H1 (cell line): ENCODE measurements at regions not wholly inside any gene's neighbourhood (a gene's known extent, or its start where the extent isn't known, plus 50 kb on each side); places are given as distances from the start of the nearest gene placed in this dataset.

Experiments used
- CTCF ChIA-PET: fragments of 300-600 bp; sonication (Branson Sonifier 250); formaldehyde crosslinking; loops from one replicate; lab custom pipeline; 2021; ENCODE audit not compliant: partially characterized antibody; lab: Charles Lee
- POLR2A ChIA-PET: fragments of 300-600 bp; sonication (Branson Sonifier 250); formaldehyde crosslinking; loops from one replicate; lab custom pipeline; 2021; ENCODE audit warnings: inconsistent platforms; ENCODE audit not compliant: partially characterized antibody; lab: Charles Lee
- DNase-seq, 2 experiments: peaks; one replicate each; pipeline versions ENCODE4 v3.0.0 to v3.0.0-alpha.2; 2010 to 2022; ENCODE audit warnings: low spot score in 2 of 2, low read depth in 1 of 2, mixed read lengths in 1 of 2
- FAIRE-seq: peaks from 2 replicates; lab custom pipeline; 2011; peaks lifted over from hg19 to GRCh38; lab: Jason Lieb, UNC
- H2AFZ ChIP-seq: 2 replicates; pipeline ENCODE4 v1.8.1; 2012; ENCODE audit warnings: low read length, inconsistent platforms
- H2AK5ac ChIP-seq: 2 replicates; pipeline ENCODE4 v1.6.1; 2013; ENCODE audit warnings: low read depth, low read length
- H2BK120ac ChIP-seq: replicated peaks from 2 replicates; pipeline ENCODE3; 2013; ENCODE audit warnings: low read depth, low read length, inconsistent platforms
- H2BK12ac ChIP-seq: 2 replicates; pipeline ENCODE4 v1.6.1; 2013; ENCODE audit warnings: low read depth, low read length
- H2BK15ac ChIP-seq: 2 replicates; pipeline ENCODE4 v1.6.1; 2013; ENCODE audit warnings: low read length
- H2BK20ac ChIP-seq: 2 replicates; pipeline ENCODE4 v1.6.1; 2013; ENCODE audit warnings: low read length
- H2BK5ac ChIP-seq: 2 replicates; pipeline ENCODE4 v1.6.1; 2013; ENCODE audit warnings: low read depth, low read length
- H3K14ac ChIP-seq: 2 replicates; pipeline ENCODE4 v1.6.1; 2013; ENCODE audit warnings: inconsistent platforms; ENCODE audit not compliant: insufficient read length
- H3K18ac ChIP-seq: 2 replicates; pipeline ENCODE4 v1.6.1; 2013; ENCODE audit warnings: low read length; ENCODE audit errors: extremely low read depth
- H3K23ac ChIP-seq: 2 replicates; pipeline ENCODE4 v1.6.1; 2013; ENCODE audit warnings: inconsistent platforms; ENCODE audit not compliant: insufficient read length
- H3K23me2 ChIP-seq: 2 replicates; pipeline ENCODE4 v1.6.1; 2013; ENCODE audit warnings: low read depth, low read length
- H3K27ac ChIP-seq: 2 replicates; pipeline ENCODE4 v1.6.1; 2011; ENCODE audit warnings: low read depth, low read length, inconsistent platforms
- H3K27me3 ChIP-seq, 4 experiments: replicated peaks in 1 of 4; 1 replicate in 1 of 4; 2 replicates in 3 of 4; pipeline versions ENCODE4 v1.6.1 to v1.8.1; 2011 to 2013; ENCODE audit warnings: low read length in 3 of 4, mild to moderate bottlenecking in 3 of 4, inconsistent platforms in 2 of 4, mixed read lengths in 2 of 4, moderate library complexity in 1 of 4; ENCODE audit not compliant: control insufficient read depth in 3 of 4, insufficient read depth in 3 of 4; ENCODE audit errors: extremely low read depth in 1 of 4
- H3K36me3 ChIP-seq, 4 experiments: 2 replicates each; pipeline versions ENCODE4 v1.6.1 to v1.8.1; 2011 to 2013; ENCODE audit warnings: mild to moderate bottlenecking in 4 of 4, low read length in 3 of 4, moderate library complexity in 2 of 4, control low read depth in 1 of 4, inconsistent platforms in 1 of 4; ENCODE audit not compliant: insufficient read depth in 4 of 4, control insufficient read depth in 2 of 4
- H3K4ac ChIP-seq: replicated peaks from 2 replicates; pipeline ENCODE3; 2013; ENCODE audit warnings: low read length, low read depth, mixed read lengths, inconsistent platforms; ENCODE audit not compliant: insufficient read length
- H3K4me1 ChIP-seq, 4 experiments: replicated peaks in 1 of 4; 1 replicate in 1 of 4; 2 replicates in 3 of 4; pipeline versions ENCODE4 v1.6.1 to v1.8.1; 2011 to 2013; ENCODE audit warnings: low read length in 3 of 4, inconsistent platforms in 2 of 4, mixed read lengths in 1 of 4; ENCODE audit not compliant: insufficient read depth in 4 of 4, control insufficient read depth in 3 of 4
- H3K4me2 ChIP-seq, 2 experiments: 2 replicates each; pipeline versions ENCODE4 v1.6.1 to v1.8.1; 2011 to 2013; ENCODE audit warnings: low read depth in 2 of 2, low read length in 2 of 2, control low read depth in 1 of 2, inconsistent platforms in 1 of 2, mild to moderate bottlenecking in 1 of 2; ENCODE audit not compliant: insufficient read depth in 1 of 2
- H3K4me3 ChIP-seq, 4 experiments: fragments of 200-600, 300-600 bp in 1 of 4; sonication (generic), shearing (Covaris generic), sonication (Bioruptor Twin) in 1 of 4; 2 replicates each; pipeline versions ENCODE4 v1.5.1 to v1.8.1; 2011 to 2016; ENCODE audit warnings: low read length in 4 of 4, low read depth in 3 of 4, control low read depth in 2 of 4, inconsistent platforms in 2 of 4, mild to moderate bottlenecking in 2 of 4, mixed read lengths in 1 of 4, moderate library complexity in 1 of 4; ENCODE audit not compliant: insufficient read depth in 2 of 4; ENCODE audit errors: extremely low read depth in 1 of 4
- H3K56ac ChIP-seq: replicated peaks from 2 replicates; pipeline ENCODE3; 2013; ENCODE audit warnings: low read depth, mild to moderate bottlenecking, mixed read lengths, low read length, inconsistent platforms; ENCODE audit not compliant: insufficient read length
- H3K79me1 ChIP-seq: 2 replicates; pipeline ENCODE4 v1.6.1; 2013; ENCODE audit warnings: low read depth, low read length, control low read depth
- H3K79me2 ChIP-seq, 2 experiments: 2 replicates each; pipeline versions ENCODE4 v1.6.1 to v1.8.1; 2012 to 2013; ENCODE audit warnings: low read length in 2 of 2, mild to moderate bottlenecking in 2 of 2, inconsistent platforms in 1 of 2; ENCODE audit not compliant: insufficient read depth in 2 of 2, control insufficient read depth in 1 of 2
- H3K9ac ChIP-seq, 4 experiments: replicated peaks in 1 of 4; 1 replicate in 1 of 4; 2 replicates in 3 of 4; pipeline versions ENCODE4 v1.6.1 to v1.8.1; 2011 to 2013; ENCODE audit warnings: low read depth in 3 of 4, low read length in 3 of 4, control low read depth in 2 of 4, mild to moderate bottlenecking in 2 of 4, moderate library complexity in 2 of 4, inconsistent platforms in 1 of 4; ENCODE audit errors: extremely low read depth in 1 of 4
- H3K9me3 ChIP-seq, 2 experiments: 2 replicates each; pipeline versions ENCODE4 v1.6.1 to v1.8.1; 2012 to 2013; ENCODE audit warnings: mild to moderate bottlenecking in 2 of 2, moderate library complexity in 2 of 2, control low read depth in 1 of 2, inconsistent platforms in 1 of 2, low read depth in 1 of 2, low read length in 1 of 2, mixed read lengths in 1 of 2; ENCODE audit not compliant: insufficient read depth in 2 of 2
- H4K20me1 ChIP-seq, 2 experiments: replicated peaks in 1 of 2; 2 replicates each; pipeline versions ENCODE3 to v1.8.1; 2011 to 2013; ENCODE audit warnings: inconsistent platforms in 2 of 2, low read length in 2 of 2, mild to moderate bottlenecking in 1 of 2; ENCODE audit not compliant: insufficient read depth in 2 of 2, control insufficient read depth in 1 of 2
- H4K5ac ChIP-seq: 2 replicates; pipeline ENCODE4 v1.6.1; 2013; ENCODE audit warnings: low read length, low read depth, mixed read lengths, inconsistent platforms; ENCODE audit not compliant: insufficient read length
- H4K8ac ChIP-seq: 2 replicates; pipeline ENCODE4 v1.8.0; 2013; ENCODE audit warnings: mild to moderate bottlenecking, moderate library complexity, low read length, inconsistent platforms; ENCODE audit not compliant: insufficient read depth; ENCODE audit errors: extremely low read depth
- H4K91ac ChIP-seq: replicated peaks from 2 replicates; pipeline ENCODE3; 2013; ENCODE audit warnings: low read length, mixed read lengths, inconsistent platforms; ENCODE audit not compliant: insufficient read length
- CHD1 ChIP-seq: IDR thresholded peaks from 2 replicates; pipeline ENCODE4 v1.6.1; 2012; ENCODE audit warnings: low read depth, low read length, improper control_type of control experiment
- CTCF ChIP-seq, 3 experiments: IDR thresholded peaks; 1 replicate in 2 of 3; 2 replicates in 1 of 3; pipeline versions ENCODE4 v1.5.1 to v1.6.1; 2011; ENCODE audit warnings: low read length in 3 of 3, mild to moderate bottlenecking in 3 of 3, inconsistent platforms in 2 of 3, low read depth in 1 of 3, moderate library complexity in 1 of 3; ENCODE audit not compliant: insufficient read depth in 1 of 3; ENCODE audit errors: control extremely low read depth in 1 of 3
- KDM5A ChIP-seq: fragments of 200-600 bp; IDR thresholded peaks from 2 replicates; pipeline ENCODE4 v1.7.1; 2012; ENCODE audit warnings: mild to moderate bottlenecking, low read length, inconsistent platforms, mixed read lengths
- MAX ChIP-seq: IDR thresholded peaks from 2 replicates; pipeline ENCODE4 v1.6.1; 2012; ENCODE audit warnings: inconsistent platforms
- NRF1 ChIP-seq: IDR thresholded peaks from 2 replicates; pipeline ENCODE4 v1.6.1; 2011; ENCODE audit warnings: mild to moderate bottlenecking, low read depth, low read length, improper control_type of control experiment
- POLR2A ChIP-seq, 2 experiments: IDR thresholded peaks; 1 replicate in 1 of 2; 2 replicates in 1 of 2; pipeline ENCODE4 v1.6.1; 2011; ENCODE audit warnings: low read depth in 2 of 2, low read length in 2 of 2, mild to moderate bottlenecking in 2 of 2; ENCODE audit errors: control extremely low read depth in 1 of 2
- POLR2AphosphoS5 ChIP-seq: IDR thresholded peaks from 2 replicates; pipeline ENCODE4 v1.6.1; 2011; ENCODE audit warnings: low read depth, low read length
- RAD21 ChIP-seq, 2 experiments: IDR thresholded peaks in 1 of 2; conservative IDR thresholded peaks in 1 of 2; 2 replicates each; pipeline ENCODE4 v1.6.1; 2011; ENCODE audit warnings: low read depth in 2 of 2, low read length in 2 of 2, improper control_type of control experiment in 1 of 2, inconsistent platforms in 1 of 2, mild to moderate bottlenecking in 1 of 2, moderate library complexity in 1 of 2
- SIN3A ChIP-seq, 2 experiments: IDR thresholded peaks in 1 of 2; conservative IDR thresholded peaks in 1 of 2; 2 replicates each; pipeline ENCODE4 v1.6.1; 2011 to 2012; ENCODE audit warnings: low read length in 2 of 2, improper control_type of control experiment in 1 of 2, low read depth in 1 of 2, mild to moderate bottlenecking in 1 of 2
- SIRT6 ChIP-seq: IDR thresholded peaks from one replicate; pipeline ENCODE4 v1.7.1; 2012; ENCODE audit warnings: low read length, inconsistent platforms
- WGBS, 2 experiments: shearing (Covaris generic) in 1 of 2; methylation state at CpG; one replicate each; pipeline versions ENCODE4 v1.1.6 to v1.1.7; 2013 to 2015; ENCODE audit warnings: low lambda C conversion rate in 2 of 2, mixed read lengths in 2 of 2, inconsistent platforms in 1 of 2, low coverage in 1 of 2, missing lambda C conversion rate in 1 of 2; ENCODE audit not compliant: insufficient replicate concordance in 2 of 2, insufficient coverage in 1 of 2, insufficient read length in 1 of 2; ENCODE audit errors: extremely low coverage in 1 of 2, missing lambda C conversion rate in 1 of 2; 5-methylcytosine and 5-hydroxymethylcytosine counted together

GRCh38 chr13:50410921-50411746 is 395.9 kb downstream of the KCNRG start:
- FAIRE-seq (no peak), DNase-seq (no peak)
- H3K36me3 ChIP-seq = no peaks in the 10 kb centered on the region; a peak in 3 of 8 replicates
- no peak for TF ChIP-seq RAD21 (IDR thresholded peaks at IDR 0.05 in 1 of 2, conservative IDR thresholded peaks at IDR 0.05 in 1 of 2; ENCODE audit: low read depth in 2 of 2, low read length in 2 of 2)
- TF ChIP-seq CHD1 = no peak
- no peak for TF ChIP-seq CTCF (IDR thresholded peaks at IDR 0.05; ENCODE audit: control extremely low read depth in 1 of 3, insufficient read depth in 1 of 3, low read depth in 1 of 3, low read length in 3 of 3)
- no peak for TF ChIP-seq SIRT6
- TF ChIP-seq MAX = no peak
- no peak for TF ChIP-seq SIN3A (conservative IDR thresholded peaks at IDR 0.05 in 1 of 2, IDR thresholded peaks at IDR 0.05 in 1 of 2; ENCODE audit: low read depth in 1 of 2, low read length in 2 of 2)
- TF ChIP-seq NRF1 = no peak
- no peak for TF ChIP-seq KDM5A
- TF ChIP-seq POLR2A (IDR thresholded peaks at IDR 0.05; ENCODE audit: control extremely low read depth in 1 of 2, low read depth in 2 of 2, low read length in 2 of 2) = no peak
- no peak for TF ChIP-seq POLR2AphosphoS5

More at GRCh38 chr13:50410921-50411746, 395.9 kb downstream of the KCNRG start:
- Histone ChIP-seq H2AFZ (no peak overlapping the region), H3K4me1 (peaks cover 0 to 3% (median 0%) of the 10 kb centered on the region in 4 experiments; a peak in 3 of 7 replicates), H3K4ac (no peak overlapping the region), H3K23me2 (no peaks in the 10 kb centered on the region), H4K20me1 (no peaks in the 10 kb centered on the region), H2BK120ac (no peak overlapping the region), H4K8ac (no peak overlapping the region), H2BK12ac (no peak overlapping the region), H3K9me3 (peaks cover 0 to 2% of the 10 kb centered on the region in 2 experiments; a peak in 1 of 4 replicates), H4K91ac (no peak overlapping the region), H2BK15ac (no peak overlapping the region), H2BK5ac (no peak overlapping the region), H3K9ac (no peak overlapping the region), H3K79me1 (no peaks in the 10 kb centered on the region), H3K18ac (no peak overlapping the region), H3K27me3 (no peaks in the 10 kb centered on the region), H2AK5ac (no peak overlapping the region), H3K27ac (no peak overlapping the region), H3K23ac (no peak overlapping the region), H3K4me3 (no peak overlapping the region), H3K4me2 (no peak overlapping the region), H3K14ac (no peak overlapping the region), H3K79me2 (no peaks in the 10 kb centered on the region), H3K56ac (no peak overlapping the region), H2BK20ac (no peak overlapping the region), H4K5ac (no peak overlapping the region)
- ChIA-PET CTCF (interaction anchor here (0.6 to 2.3 kb wide), 3 partner anchors 10 to 474 kb away, joined by 3 to 8 read pairs (median 4); no protein-coding TSS in a partner anchor), POLR2A (interaction anchor here (1.1 kb wide), 1 partner anchor 12 kb away, joined by 4 read pairs; no protein-coding TSS in a partner anchor)
- 78% methylated on average over 5 of the region's 5 CpGs; no CpG with 5 or more reads in 1 of the 2 experiments for WGBS, 2 experiments
